H1 (cell line): ENCODE measurements at regions not wholly inside any gene's neighbourhood (a gene's known extent, or its start where the extent isn't known, plus 50 kb on each side); places are given as distances from the start of the nearest gene placed in this dataset.

ENCODE experiments used
- CTCF ChIA-PET: fragments of 300-600 bp; sonication (Branson Sonifier 250); formaldehyde crosslinking; loops from one replicate; lab custom pipeline; 2021; ENCODE audit not compliant: partially characterized antibody; lab: Charles Lee
- POLR2A ChIA-PET: fragments of 300-600 bp; sonication (Branson Sonifier 250); formaldehyde crosslinking; loops from one replicate; lab custom pipeline; 2021; ENCODE audit warnings: inconsistent platforms; ENCODE audit not compliant: partially characterized antibody; lab: Charles Lee
- DNase-seq, 2 experiments: peaks; one replicate each; pipeline versions ENCODE4 v3.0.0 to v3.0.0-alpha.2; 2010 to 2022; ENCODE audit warnings: low spot score in 2 of 2, low read depth in 1 of 2, mixed read lengths in 1 of 2
- FAIRE-seq: peaks from 2 replicates; lab custom pipeline; 2011; peaks lifted over from hg19 to GRCh38; lab: Jason Lieb, UNC
- H2AFZ ChIP-seq: 2 replicates; pipeline ENCODE4 v1.8.1; 2012; ENCODE audit warnings: low read length, inconsistent platforms
- H2AK5ac ChIP-seq: 2 replicates; pipeline ENCODE4 v1.6.1; 2013; ENCODE audit warnings: low read depth, low read length
- H2BK120ac ChIP-seq: replicated peaks from 2 replicates; pipeline ENCODE3; 2013; ENCODE audit warnings: low read depth, low read length, inconsistent platforms
- H2BK12ac ChIP-seq: 2 replicates; pipeline ENCODE4 v1.6.1; 2013; ENCODE audit warnings: low read depth, low read length
- H2BK15ac ChIP-seq: 2 replicates; pipeline ENCODE4 v1.6.1; 2013; ENCODE audit warnings: low read length
- H2BK20ac ChIP-seq: 2 replicates; pipeline ENCODE4 v1.6.1; 2013; ENCODE audit warnings: low read length
- H2BK5ac ChIP-seq: 2 replicates; pipeline ENCODE4 v1.6.1; 2013; ENCODE audit warnings: low read depth, low read length
- H3K14ac ChIP-seq: 2 replicates; pipeline ENCODE4 v1.6.1; 2013; ENCODE audit warnings: inconsistent platforms; ENCODE audit not compliant: insufficient read length
- H3K18ac ChIP-seq: 2 replicates; pipeline ENCODE4 v1.6.1; 2013; ENCODE audit warnings: low read length; ENCODE audit errors: extremely low read depth
- H3K23ac ChIP-seq: 2 replicates; pipeline ENCODE4 v1.6.1; 2013; ENCODE audit warnings: inconsistent platforms; ENCODE audit not compliant: insufficient read length
- H3K23me2 ChIP-seq: 2 replicates; pipeline ENCODE4 v1.6.1; 2013; ENCODE audit warnings: low read depth, low read length
- H3K27ac ChIP-seq: 2 replicates; pipeline ENCODE4 v1.6.1; 2011; ENCODE audit warnings: low read depth, low read length, inconsistent platforms
- H3K27me3 ChIP-seq, 4 experiments: replicated peaks in 1 of 4; 1 replicate in 1 of 4; 2 replicates in 3 of 4; pipeline versions ENCODE4 v1.6.1 to v1.8.1; 2011 to 2013; ENCODE audit warnings: low read length in 3 of 4, mild to moderate bottlenecking in 3 of 4, inconsistent platforms in 2 of 4, mixed read lengths in 2 of 4, moderate library complexity in 1 of 4; ENCODE audit not compliant: control insufficient read depth in 3 of 4, insufficient read depth in 3 of 4; ENCODE audit errors: extremely low read depth in 1 of 4
- H3K36me3 ChIP-seq, 4 experiments: 2 replicates each; pipeline versions ENCODE4 v1.6.1 to v1.8.1; 2011 to 2013; ENCODE audit warnings: mild to moderate bottlenecking in 4 of 4, low read length in 3 of 4, moderate library complexity in 2 of 4, control low read depth in 1 of 4, inconsistent platforms in 1 of 4; ENCODE audit not compliant: insufficient read depth in 4 of 4, control insufficient read depth in 2 of 4
- H3K4ac ChIP-seq: replicated peaks from 2 replicates; pipeline ENCODE3; 2013; ENCODE audit warnings: low read length, low read depth, mixed read lengths, inconsistent platforms; ENCODE audit not compliant: insufficient read length
- H3K4me1 ChIP-seq, 4 experiments: replicated peaks in 1 of 4; 1 replicate in 1 of 4; 2 replicates in 3 of 4; pipeline versions ENCODE4 v1.6.1 to v1.8.1; 2011 to 2013; ENCODE audit warnings: low read length in 3 of 4, inconsistent platforms in 2 of 4, mixed read lengths in 1 of 4; ENCODE audit not compliant: insufficient read depth in 4 of 4, control insufficient read depth in 3 of 4
- H3K4me2 ChIP-seq, 2 experiments: 2 replicates each; pipeline versions ENCODE4 v1.6.1 to v1.8.1; 2011 to 2013; ENCODE audit warnings: low read depth in 2 of 2, low read length in 2 of 2, control low read depth in 1 of 2, inconsistent platforms in 1 of 2, mild to moderate bottlenecking in 1 of 2; ENCODE audit not compliant: insufficient read depth in 1 of 2
- H3K4me3 ChIP-seq, 4 experiments: fragments of 200-600, 300-600 bp in 1 of 4; sonication (generic), shearing (Covaris generic), sonication (Bioruptor Twin) in 1 of 4; 2 replicates each; pipeline versions ENCODE4 v1.5.1 to v1.8.1; 2011 to 2016; ENCODE audit warnings: low read length in 4 of 4, low read depth in 3 of 4, control low read depth in 2 of 4, inconsistent platforms in 2 of 4, mild to moderate bottlenecking in 2 of 4, mixed read lengths in 1 of 4, moderate library complexity in 1 of 4; ENCODE audit not compliant: insufficient read depth in 2 of 4; ENCODE audit errors: extremely low read depth in 1 of 4
- H3K56ac ChIP-seq: replicated peaks from 2 replicates; pipeline ENCODE3; 2013; ENCODE audit warnings: low read depth, mild to moderate bottlenecking, mixed read lengths, low read length, inconsistent platforms; ENCODE audit not compliant: insufficient read length
- H3K79me1 ChIP-seq: 2 replicates; pipeline ENCODE4 v1.6.1; 2013; ENCODE audit warnings: low read depth, low read length, control low read depth
- H3K79me2 ChIP-seq, 2 experiments: 2 replicates each; pipeline versions ENCODE4 v1.6.1 to v1.8.1; 2012 to 2013; ENCODE audit warnings: low read length in 2 of 2, mild to moderate bottlenecking in 2 of 2, inconsistent platforms in 1 of 2; ENCODE audit not compliant: insufficient read depth in 2 of 2, control insufficient read depth in 1 of 2
- H3K9ac ChIP-seq, 4 experiments: replicated peaks in 1 of 4; 1 replicate in 1 of 4; 2 replicates in 3 of 4; pipeline versions ENCODE4 v1.6.1 to v1.8.1; 2011 to 2013; ENCODE audit warnings: low read depth in 3 of 4, low read length in 3 of 4, control low read depth in 2 of 4, mild to moderate bottlenecking in 2 of 4, moderate library complexity in 2 of 4, inconsistent platforms in 1 of 4; ENCODE audit errors: extremely low read depth in 1 of 4
- H3K9me3 ChIP-seq, 2 experiments: 2 replicates each; pipeline versions ENCODE4 v1.6.1 to v1.8.1; 2012 to 2013; ENCODE audit warnings: mild to moderate bottlenecking in 2 of 2, moderate library complexity in 2 of 2, control low read depth in 1 of 2, inconsistent platforms in 1 of 2, low read depth in 1 of 2, low read length in 1 of 2, mixed read lengths in 1 of 2; ENCODE audit not compliant: insufficient read depth in 2 of 2
- H4K20me1 ChIP-seq, 2 experiments: replicated peaks in 1 of 2; 2 replicates each; pipeline versions ENCODE3 to v1.8.1; 2011 to 2013; ENCODE audit warnings: inconsistent platforms in 2 of 2, low read length in 2 of 2, mild to moderate bottlenecking in 1 of 2; ENCODE audit not compliant: insufficient read depth in 2 of 2, control insufficient read depth in 1 of 2
- H4K5ac ChIP-seq: 2 replicates; pipeline ENCODE4 v1.6.1; 2013; ENCODE audit warnings: low read length, low read depth, mixed read lengths, inconsistent platforms; ENCODE audit not compliant: insufficient read length
- H4K8ac ChIP-seq: 2 replicates; pipeline ENCODE4 v1.8.0; 2013; ENCODE audit warnings: mild to moderate bottlenecking, moderate library complexity, low read length, inconsistent platforms; ENCODE audit not compliant: insufficient read depth; ENCODE audit errors: extremely low read depth
- H4K91ac ChIP-seq: replicated peaks from 2 replicates; pipeline ENCODE3; 2013; ENCODE audit warnings: low read length, mixed read lengths, inconsistent platforms; ENCODE audit not compliant: insufficient read length
- ASH2L ChIP-seq: fragments of 200-600, 300-600 bp; sonication (generic); IDR thresholded peaks from one replicate; pipeline ENCODE4 v1.7.1; 2017; ENCODE audit warnings: low read length
- ATF2 ChIP-seq: IDR thresholded peaks from 2 replicates; pipeline ENCODE4 v1.6.1; 2012; ENCODE audit warnings: low read length, inconsistent platforms
- BCL11A ChIP-seq, 2 experiments: IDR thresholded peaks; one replicate each; pipeline ENCODE4 v1.6.1; 2011; ENCODE audit warnings: low read depth in 2 of 2, low read length in 2 of 2, mild to moderate bottlenecking in 2 of 2
- CBX8 ChIP-seq: fragments of 300-800, 300-1000 bp; sonication (generic); IDR thresholded peaks from 2 replicates; pipeline ENCODE4 v1.7.1; 2016; ENCODE audit warnings: low read depth, low read length, borderline replicate concordance
- POLR2A ChIP-seq, 2 experiments: IDR thresholded peaks; 1 replicate in 1 of 2; 2 replicates in 1 of 2; pipeline ENCODE4 v1.6.1; 2011; ENCODE audit warnings: low read depth in 2 of 2, low read length in 2 of 2, mild to moderate bottlenecking in 2 of 2; ENCODE audit errors: control extremely low read depth in 1 of 2
- SAP30 ChIP-seq: fragments of 300-600 bp; sonication (generic); IDR thresholded peaks from 2 replicates; pipeline ENCODE4 v1.7.1; 2012; ENCODE audit warnings: low read length, moderate library complexity, mild to moderate bottlenecking, inconsistent platforms; ENCODE audit not compliant: insufficient read depth, insufficient replicate concordance
- SP4 ChIP-seq: IDR thresholded peaks from 2 replicates; pipeline ENCODE4 v1.6.1; 2012; ENCODE audit warnings: low read length, inconsistent platforms
- SRF ChIP-seq: IDR thresholded peaks from 2 replicates; pipeline ENCODE4 v1.6.1; 2011; ENCODE audit warnings: mild to moderate bottlenecking, low read depth, low read length, moderate library complexity
- ZNF274 ChIP-seq: IDR thresholded peaks from 2 replicates; pipeline ENCODE4 v1.7.0; 2012; ENCODE audit warnings: low read length, borderline replicate concordance; ENCODE audit errors: extremely low read depth
- WGBS, 2 experiments: shearing (Covaris generic) in 1 of 2; methylation state at CpG; one replicate each; pipeline versions ENCODE4 v1.1.6 to v1.1.7; 2013 to 2015; ENCODE audit warnings: low lambda C conversion rate in 2 of 2, mixed read lengths in 2 of 2, inconsistent platforms in 1 of 2, low coverage in 1 of 2, missing lambda C conversion rate in 1 of 2; ENCODE audit not compliant: insufficient replicate concordance in 2 of 2, insufficient coverage in 1 of 2, insufficient read length in 1 of 2; ENCODE audit errors: extremely low coverage in 1 of 2, missing lambda C conversion rate in 1 of 2; 5-methylcytosine and 5-hydroxymethylcytosine counted together
- TF ChIP-seq, protein P1 (sequence below): IDR thresholded peaks from 2 replicates; pipeline ENCODE4 v1.6.1; 2011; ENCODE audit warnings: low read length, improper control_type of control experiment

DNA sequence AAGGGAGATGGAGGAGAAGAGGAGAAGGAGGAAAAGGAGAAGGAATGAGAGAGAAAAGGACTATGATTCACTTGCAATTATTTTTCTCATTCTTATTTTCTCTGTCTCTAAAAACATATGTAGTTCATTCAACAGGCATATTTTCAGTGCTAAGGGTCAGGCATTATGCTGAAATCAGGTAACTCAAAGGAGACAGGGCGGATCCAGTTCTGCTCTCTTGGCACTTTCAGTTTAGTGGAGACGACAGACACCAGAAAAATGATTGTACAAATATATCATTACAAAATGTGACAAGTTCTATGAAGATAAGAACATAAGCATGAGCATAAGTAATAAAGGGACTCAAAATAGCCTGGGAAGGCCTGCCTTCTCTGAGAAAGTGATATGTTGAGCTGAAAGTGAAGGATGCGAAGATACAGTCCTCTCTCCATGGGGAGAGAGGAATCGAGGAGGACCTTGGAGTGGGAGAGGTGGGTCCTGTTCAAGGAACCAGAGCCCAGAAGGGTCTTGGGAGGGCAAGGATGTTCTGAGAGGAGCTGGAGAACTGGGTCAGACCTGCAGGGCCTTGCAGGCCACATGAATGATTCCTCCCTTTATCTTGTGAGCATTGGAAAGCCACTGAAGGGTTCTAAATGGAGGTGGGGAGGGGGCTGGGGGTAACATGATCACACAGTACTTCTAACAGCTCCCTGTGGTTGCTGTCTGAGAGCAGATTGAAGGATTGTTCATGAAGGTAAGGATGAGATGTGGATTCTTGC lies 58.6 kb upstream of the TMEM17 start:
- Histone ChIP-seq H3K56ac (no peak overlapping the region), H4K91ac (no peak overlapping the region), H2AFZ (peak overlapping the region; percentile 26; the same call in 1 of the 2 replicates), H3K27me3 (no peaks in the 10 kb centered on the region), H3K14ac (no peak overlapping the region), H3K18ac (no peak overlapping the region), H2BK20ac (no peak overlapping the region), H3K36me3 (no peaks in the 10 kb centered on the region), H3K79me1 (no peaks in the 10 kb centered on the region), H4K5ac (no peak overlapping the region), H3K4me3 (no peak overlapping the region), H3K9ac (no peak overlapping the region), H2AK5ac (no peak overlapping the region), H3K4me2 (no peak overlapping the region), H2BK5ac (no peak overlapping the region), H4K20me1 (no peaks in the 10 kb centered on the region), H3K4me1 (no peaks in the 10 kb centered on the region), H4K8ac (no peak overlapping the region), H3K9me3 (no peaks in the 10 kb centered on the region), H3K4ac (no peak overlapping the region), H3K23ac (no peak overlapping the region), H2BK12ac (no peak overlapping the region), H3K79me2 (no peaks in the 10 kb centered on the region), H2BK15ac (no peak overlapping the region), H2BK120ac (no peak overlapping the region), H3K23me2 (no peaks in the 10 kb centered on the region; the same call in 1 of the 2 replicates), H3K27ac (no peak overlapping the region)
- CTCF ChIA-PET, result interaction anchor here (1.5 kb wide), 1 partner anchor 107 kb away, joined by 3 read pairs; no protein-coding TSS in a partner anchor
- POLR2A ChIA-PET, result no interaction called here
- WGBS, 2 experiments, result 93% methylated on average over 4 of the region's 4 CpGs; no CpG with 5 or more reads in 1 of the 2 experiments
- no peak for DNase-seq
- FAIRE-seq, result no peak
- TF ChIP-seq ATF2, result no peak
- TF ChIP-seq, protein P1, sequence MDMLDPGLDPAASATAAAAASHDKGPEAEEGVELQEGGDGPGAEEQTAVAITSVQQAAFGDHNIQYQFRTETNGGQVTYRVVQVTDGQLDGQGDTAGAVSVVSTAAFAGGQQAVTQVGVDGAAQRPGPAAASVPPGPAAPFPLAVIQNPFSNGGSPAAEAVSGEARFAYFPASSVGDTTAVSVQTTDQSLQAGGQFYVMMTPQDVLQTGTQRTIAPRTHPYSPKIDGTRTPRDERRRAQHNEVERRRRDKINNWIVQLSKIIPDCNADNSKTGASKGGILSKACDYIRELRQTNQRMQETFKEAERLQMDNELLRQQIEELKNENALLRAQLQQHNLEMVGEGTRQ, result no peak
- TF ChIP-seq CBX8, result no peak
- no peak for TF ChIP-seq ZNF274
- TF ChIP-seq BCL11A (IDR thresholded peaks at IDR 0.05; ENCODE audit: low read depth in 2 of 2, low read length in 2 of 2), result no peak
- TF ChIP-seq SP4, result no peak
- no peak for TF ChIP-seq SRF
- no peak for TF ChIP-seq POLR2A (IDR thresholded peaks at IDR 0.05; ENCODE audit: control extremely low read depth in 1 of 2, low read depth in 2 of 2, low read length in 2 of 2)
- TF ChIP-seq ASH2L, result no peak
- TF ChIP-seq SAP30, result no peak
